Left ventricle myocardium inferior (tissue), 1 donor: ENCODE measurements at regions not wholly inside any gene's neighbourhood (a gene's known extent, or its start where the extent isn't known, plus 50 kb on each side); places are given as distances from the start of the nearest gene placed in this dataset.
"Not testable (repeated sequence)": the region's sequence is repeated elsewhere in the genome, so short reads cannot be mapped to it uniquely, and the experiment has no call there.

ENCODE experiments used
- DNase-seq: peaks from one replicate; pipeline ENCODE4 v3.0.0-alpha.2; 2020
- H3K27ac ChIP-seq: fragments of 200-600 bp; replicated peaks from 2 replicates; pipeline ENCODE4 v1.8.0; 2021
- H3K27me3 ChIP-seq: fragments of 200-600 bp; 2 replicates; pipeline ENCODE4 v1.8.0; 2021; ENCODE audit warnings: low read depth
- H3K36me3 ChIP-seq: fragments of 200-600 bp; 2 replicates; pipeline ENCODE4 v1.8.0; 2021
- H3K4me1 ChIP-seq: fragments of 200-600 bp; 2 replicates; pipeline ENCODE4 v1.8.0; 2021
- H3K4me3 ChIP-seq: fragments of 200-600 bp; 2 replicates; pipeline ENCODE4 v1.8.0; 2021; ENCODE audit warnings: mild to moderate bottlenecking, moderate library complexity
- H3K9me3 ChIP-seq: fragments of 200-600 bp; replicated peaks from 2 replicates; pipeline ENCODE4 v1.8.0; 2021
- intact Hi-C: fragments of 100-400 bp; cut with micrococcal nuclease; formaldehyde crosslinking; loops from one replicate; pipeline ENCODE4 v1.11.0; 2022
- TF ChIP-seq, protein P1 (sequence below): fragments of 200-600 bp; IDR thresholded peaks from 2 replicates; pipeline ENCODE4 v1.8.0; 2021; ENCODE audit warnings: antibody characterized with exemption, mild to moderate bottlenecking, borderline replicate concordance
- donor health status: DM: no; HTN: yes; CAD: no; lungs with severe emphysema.

DNA sequence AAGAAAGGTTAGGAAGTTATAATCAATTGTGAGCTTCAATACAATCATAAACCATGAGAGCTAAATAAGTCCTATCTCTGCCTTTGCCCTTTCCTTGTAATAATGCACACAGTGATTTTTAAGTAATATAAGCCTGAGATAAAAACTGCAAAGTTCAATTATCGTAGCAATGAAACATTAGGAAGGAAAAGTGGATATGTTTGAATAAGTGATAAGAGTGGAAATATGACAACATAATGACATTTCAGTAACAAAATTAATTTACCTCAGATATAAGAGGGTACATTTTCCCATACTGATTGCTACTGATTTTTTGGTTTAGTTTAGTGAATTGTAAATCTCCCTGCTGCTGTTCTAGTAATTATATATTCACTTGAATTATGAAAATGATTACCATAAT, 164.2 kb upstream of the FANCL start:
- no peak for DNase-seq
- Histone ChIP-seq H3K36me3 (no peaks in the 10 kb centered on the region), H3K4me1 (no peaks in the 10 kb centered on the region), H3K27me3 (no peaks in the 10 kb centered on the region), H3K27ac (no peak overlapping the region), H3K4me3 (no peak overlapping the region), H3K9me3 (no peaks in the 10 kb centered on the region)
- TF ChIP-seq, protein P1, sequence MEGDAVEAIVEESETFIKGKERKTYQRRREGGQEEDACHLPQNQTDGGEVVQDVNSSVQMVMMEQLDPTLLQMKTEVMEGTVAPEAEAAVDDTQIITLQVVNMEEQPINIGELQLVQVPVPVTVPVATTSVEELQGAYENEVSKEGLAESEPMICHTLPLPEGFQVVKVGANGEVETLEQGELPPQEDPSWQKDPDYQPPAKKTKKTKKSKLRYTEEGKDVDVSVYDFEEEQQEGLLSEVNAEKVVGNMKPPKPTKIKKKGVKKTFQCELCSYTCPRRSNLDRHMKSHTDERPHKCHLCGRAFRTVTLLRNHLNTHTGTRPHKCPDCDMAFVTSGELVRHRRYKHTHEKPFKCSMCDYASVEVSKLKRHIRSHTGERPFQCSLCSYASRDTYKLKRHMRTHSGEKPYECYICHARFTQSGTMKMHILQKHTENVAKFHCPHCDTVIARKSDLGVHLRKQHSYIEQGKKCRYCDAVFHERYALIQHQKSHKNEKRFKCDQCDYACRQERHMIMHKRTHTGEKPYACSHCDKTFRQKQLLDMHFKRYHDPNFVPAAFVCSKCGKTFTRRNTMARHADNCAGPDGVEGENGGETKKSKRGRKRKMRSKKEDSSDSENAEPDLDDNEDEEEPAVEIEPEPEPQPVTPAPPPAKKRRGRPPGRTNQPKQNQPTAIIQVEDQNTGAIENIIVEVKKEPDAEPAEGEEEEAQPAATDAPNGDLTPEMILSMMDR: no peak
- intact Hi-C loops: no loop called here

DNA sequence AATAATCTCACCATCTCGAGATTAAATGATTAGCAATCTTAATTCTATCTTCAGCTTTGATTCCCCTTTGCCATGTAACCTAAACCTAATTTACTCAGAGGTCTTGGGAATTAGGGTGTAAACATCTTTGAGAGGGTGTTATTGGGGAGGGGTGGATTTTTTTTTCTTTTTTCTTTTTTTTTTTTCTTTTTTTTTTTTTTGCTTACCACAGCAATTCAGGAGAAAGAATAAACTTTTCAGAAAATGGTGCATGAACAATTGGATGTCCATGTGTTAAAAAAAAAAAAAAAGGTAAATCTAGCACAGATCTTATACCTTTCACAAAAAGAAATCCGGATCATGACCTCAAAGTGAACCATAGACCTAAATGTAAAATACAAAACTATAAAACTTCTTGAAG, 160.8 kb upstream of the FANCL start:
- intact Hi-C loops: no loop called here
- H3K27me3 ChIP-seq: no peaks in the 10 kb centered on the region
- H3K36me3 ChIP-seq: no peaks in the 10 kb centered on the region
- DNase-seq: no peak
- no peak overlapping the region for H3K27ac ChIP-seq
- no peaks in the 10 kb centered on the region for H3K4me1 ChIP-seq
- no peak overlapping the region for H3K4me3 ChIP-seq
- H3K9me3 ChIP-seq: no peaks in the 10 kb centered on the region
- TF ChIP-seq, protein P1: no peak

DNA sequence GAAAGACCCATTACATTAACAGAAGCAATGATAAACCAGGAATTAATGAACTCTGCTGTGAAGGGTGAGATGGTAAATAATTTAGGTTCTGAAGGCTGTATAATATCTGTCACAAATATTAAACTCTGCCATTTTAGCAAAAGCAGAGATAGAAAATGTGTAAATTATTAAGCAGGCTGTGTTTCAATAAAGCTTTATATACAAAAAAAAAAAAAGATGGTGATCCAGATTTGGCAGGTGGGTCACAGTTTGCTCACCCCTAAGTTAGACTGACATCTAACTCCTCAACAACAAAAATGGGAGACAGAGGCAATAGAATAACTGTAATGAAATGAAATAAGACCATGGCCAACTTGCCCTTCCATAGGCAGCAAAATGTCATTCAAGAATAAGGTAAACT, 157.3 kb upstream of the FANCL start:
- TF ChIP-seq, protein P1: no peak
- no peaks in the 10 kb centered on the region for H3K36me3 ChIP-seq
- no peak overlapping the region for H3K4me3 ChIP-seq
- no peaks in the 10 kb centered on the region for H3K4me1 ChIP-seq
- H3K9me3 ChIP-seq: peaks cover 5% of the 10 kb centered on the region
- no peak overlapping the region for H3K27ac ChIP-seq
- no peak for DNase-seq
- H3K27me3 ChIP-seq: no peaks in the 10 kb centered on the region
- intact Hi-C loops: no loop called here

DNA sequence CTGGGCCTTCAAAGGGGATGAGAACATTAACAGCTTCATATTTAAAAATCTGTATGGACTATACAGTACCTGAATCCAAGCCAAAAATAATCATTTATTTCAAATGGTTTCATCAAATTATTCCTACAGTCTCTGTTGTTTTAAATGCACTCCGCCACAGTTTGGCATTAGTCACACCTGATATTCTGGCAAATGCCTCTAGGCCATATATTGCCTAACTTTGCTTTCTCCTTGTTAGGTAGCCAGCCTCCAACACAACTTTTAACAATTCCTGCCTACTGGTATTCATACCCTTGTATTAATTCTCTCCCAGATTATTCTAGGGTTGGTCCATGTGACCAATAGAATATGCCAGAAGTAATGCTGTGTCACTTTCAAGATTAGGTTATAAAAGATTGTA, 146.6 kb upstream of the FANCL start:
- no peak overlapping the region for H3K27ac ChIP-seq
- no peaks in the 10 kb centered on the region for H3K4me1 ChIP-seq
- H3K36me3 ChIP-seq: no peaks in the 10 kb centered on the region
- no peak overlapping the region for H3K4me3 ChIP-seq
- TF ChIP-seq, protein P1: no peak
- DNase-seq: no peak
- H3K9me3 ChIP-seq: no peaks in the 10 kb centered on the region
- intact Hi-C loops: no loop called here
- H3K27me3 ChIP-seq: no peaks in the 10 kb centered on the region

DNA sequence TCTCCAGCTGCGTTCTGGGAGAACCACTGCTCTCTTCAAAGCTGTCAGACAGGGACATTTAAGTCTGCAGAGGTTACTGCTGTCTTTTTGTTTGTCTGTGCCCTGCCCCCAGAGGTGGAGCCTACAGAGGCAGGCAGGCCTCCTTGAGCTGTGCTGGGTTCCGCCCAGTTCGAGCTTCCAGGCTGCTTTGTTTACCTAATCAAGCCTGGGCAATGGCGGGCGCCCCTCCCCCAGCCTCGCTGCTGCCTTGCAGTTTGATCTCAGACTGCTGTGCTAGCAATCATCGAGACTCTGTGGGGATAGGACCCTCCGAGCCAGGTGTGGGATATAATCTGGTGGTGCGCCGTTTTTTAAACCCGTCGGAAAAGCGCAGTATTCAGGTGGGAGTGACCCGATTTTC, 145.8 kb upstream of the FANCL start:
- intact Hi-C loops, H3K36me3 ChIP-seq, H3K4me1 ChIP-seq, H3K27ac ChIP-seq, H3K9me3 ChIP-seq, H3K27me3 ChIP-seq, DNase-seq, H3K4me3 ChIP-seq: not testable (repeated sequence)

DNA sequence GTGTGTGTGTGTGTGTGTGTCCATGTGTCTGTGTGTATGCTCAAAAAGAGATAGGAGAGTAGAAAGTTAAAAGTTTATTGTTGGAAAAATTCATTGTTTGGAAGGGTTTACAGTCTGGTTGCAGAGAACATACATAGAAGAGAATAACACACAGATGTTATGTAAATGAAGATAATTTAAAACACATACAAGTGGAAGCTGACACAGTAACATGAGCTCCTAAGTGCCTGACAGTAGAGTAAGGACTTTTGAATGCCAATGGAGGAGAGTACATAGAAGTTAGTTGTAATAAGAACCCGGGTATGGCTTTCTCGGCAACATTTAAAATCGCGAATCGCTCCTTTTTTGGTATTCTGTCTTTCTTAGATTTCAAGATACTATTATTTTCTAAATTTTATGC, 137.0 kb upstream of the FANCL start:
- Histone ChIP-seq H3K27me3 (no peaks in the 10 kb centered on the region), H3K27ac (no peak overlapping the region), H3K4me1 (no peaks in the 10 kb centered on the region), H3K36me3 (no peaks in the 10 kb centered on the region), H3K9me3 (no peaks in the 10 kb centered on the region), H3K4me3 (no peak overlapping the region)
- no peak for DNase-seq
- intact Hi-C loops: no loop called here
- TF ChIP-seq, protein P1: no peak
